HCT116 (cell line): ENCODE measurements at regions not wholly inside any gene's neighbourhood (a gene's known extent, or its start where the extent isn't known, plus 50 kb on each side); places are given as distances from the start of the nearest gene placed in this dataset.

Experiments
- ATAC-seq: fragments of 200-7000 bp; cut with Tn5 transposase; 2 replicates; pipeline ENCODE4 v1.9.1; 2020; ENCODE audit warnings: mild to moderate bottlenecking, moderate library complexity
- BruUV-seq: library from RNA; stranded (reverse); fragments of 400-500 nt; replicated peaks from 2 replicates; lab custom pipeline; 2021; lab: Mats Ljungman, UMichigan
- CTCF ChIA-PET: fragments of 300-600 bp; sonication (Branson Sonifier 250); formaldehyde crosslinking; loops from one replicate; lab custom pipeline; 2021; ENCODE audit warnings: antibody characterized with exemption; lab: Charles Lee
- POLR2A ChIA-PET: fragments of 300-600, 350-600 bp; sonication (Branson Sonifier 250); formaldehyde crosslinking; loops from one replicate; lab custom pipeline; 2021; ENCODE audit warnings: antibody characterized with exemption; lab: Charles Lee
- RAD21 ChIA-PET, 2 experiments: fragments of 300-600 bp; sonication (Branson Sonifier 250); formaldehyde crosslinking; loops; one replicate each; lab custom pipeline; 2023; ENCODE audit warnings: low total read pairs in 2 of 2; ENCODE audit not compliant: uncharacterized antibody in 2 of 2, unreplicated experiment in 2 of 2, low non-redundant PET in 1 of 2; lab: Charles Lee
- DNase-seq: peaks from one replicate; pipeline ENCODE4 v3.0.0-alpha.2; 2010; ENCODE audit warnings: low read depth, low spot score
- H2AFZ ChIP-seq: fragments of 200-600 bp; shearing (Covaris generic), sonication (generic); 2 replicates; pipeline ENCODE4 v1.6.1; 2017; ENCODE audit warnings: low read depth, mixed run types, mixed read lengths, antibody characterized with exemption, low read length; ENCODE audit not compliant: poor library complexity, severe bottlenecking
- H3K27ac ChIP-seq: 2 replicates; pipeline ENCODE4 v1.5.1; 2012; ENCODE audit warnings: low read depth, low read length
- H3K27me3 ChIP-seq: fragments of 200-600 bp; sonication (generic); 2 replicates; pipeline ENCODE4 v1.6.1; 2016; ENCODE audit warnings: mixed run types, low read length, mixed read lengths; ENCODE audit not compliant: insufficient read depth
- H3K36me3 ChIP-seq, 2 experiments: fragments of 200-500 bp in 1 of 2; fragments of 200-600 bp in 1 of 2; sonication (Bioruptor generic) in 1 of 2; sonication (generic) in 1 of 2; 2 replicates each; pipeline versions ENCODE4 v1.5.1 to v1.6.1; 2014 to 2016; ENCODE audit warnings: low read length in 2 of 2, inconsistent platforms in 1 of 2, mixed read lengths in 1 of 2, mixed run types in 1 of 2; ENCODE audit not compliant: insufficient read depth in 2 of 2, control insufficient read depth in 1 of 2
- H3K4me1 ChIP-seq, 2 experiments: fragments of 200-600 bp in 1 of 2; sonication (generic) in 1 of 2; 2 replicates each; pipeline versions ENCODE4 v1.5.1 to v1.6.1; 2012 to 2017; ENCODE audit warnings: low read length in 2 of 2, inconsistent platforms in 1 of 2, mild to moderate bottlenecking in 1 of 2, mixed read lengths in 1 of 2, mixed run types in 1 of 2, moderate library complexity in 1 of 2; ENCODE audit not compliant: insufficient read depth in 2 of 2, control insufficient read depth in 1 of 2
- H3K4me2 ChIP-seq: fragments of 200-600 bp; sonication (generic); 2 replicates; pipeline ENCODE4 v1.6.1; 2017; ENCODE audit warnings: mixed run types, low read length, mixed read lengths
- H3K4me3 ChIP-seq, 2 experiments: fragments of 200-600 bp in 1 of 2; sonication (generic) in 1 of 2; replicated peaks in 1 of 2; 2 replicates each; pipeline ENCODE4 v1.5.1; 2011 to 2016; ENCODE audit warnings: low read length in 2 of 2, control low read depth in 1 of 2, low read depth in 1 of 2, mild to moderate bottlenecking in 1 of 2, mixed read lengths in 1 of 2, mixed run types in 1 of 2
- H3K79me2 ChIP-seq: fragments of 200-600 bp; sonication (generic); 2 replicates; pipeline ENCODE4 v1.6.1; 2017; ENCODE audit warnings: mild to moderate bottlenecking, mixed run types, low read length, moderate library complexity, mixed read lengths; ENCODE audit not compliant: insufficient read depth
- H3K9ac ChIP-seq: fragments of 200-600 bp; sonication (generic); 2 replicates; pipeline ENCODE4 v1.6.1; 2016; ENCODE audit warnings: low read length, mixed read lengths
- H3K9me2 ChIP-seq: fragments of 200-600 bp; sonication (generic), shearing (Covaris generic); 2 replicates; pipeline ENCODE4 v1.6.1; 2017; ENCODE audit warnings: mixed run types, mild to moderate bottlenecking, moderate library complexity; ENCODE audit not compliant: insufficient read depth
- H3K9me3 ChIP-seq, 2 experiments: fragments of 200-500 bp in 1 of 2; fragments of 200-600 bp in 1 of 2; sonication (Bioruptor generic) in 1 of 2; sonication (generic) in 1 of 2; 2 replicates each; pipeline ENCODE4 v1.6.1; 2014 to 2017; ENCODE audit warnings: low read length in 2 of 2, mixed read lengths in 2 of 2, inconsistent platforms in 1 of 2, low read depth in 1 of 2, mild to moderate bottlenecking in 1 of 2, mixed run types in 1 of 2, moderate library complexity in 1 of 2; ENCODE audit not compliant: control insufficient read depth in 1 of 2, insufficient read depth in 1 of 2
- H4K20me1 ChIP-seq: fragments of 200-600 bp; sonication (generic), shearing (Covaris generic); 2 replicates; pipeline ENCODE4 v1.6.1; 2017; ENCODE audit warnings: mixed run types, mild to moderate bottlenecking, moderate library complexity; ENCODE audit not compliant: insufficient read depth
- CBX3 ChIP-seq: IDR thresholded peaks from 2 replicates; pipeline ENCODE4 v1.6.1; 2012; ENCODE audit warnings: low read depth
- CTCF ChIP-seq, 3 experiments: fragments of 200-600 bp in 1 of 3; sonication (generic) in 1 of 3; IDR thresholded peaks in 2 of 3; conservative IDR thresholded peaks in 1 of 3; 2 replicates each; pipeline ENCODE4 v1.5.1; 2012 to 2017; ENCODE audit warnings: low read depth in 2 of 3, low read length in 2 of 3, antibody characterized with exemption in 1 of 3, borderline replicate concordance in 1 of 3, control low read depth in 1 of 3, mild to moderate bottlenecking in 1 of 3, mixed read lengths in 1 of 3, mixed run types in 1 of 3, moderate library complexity in 1 of 3; ENCODE audit not compliant: insufficient read depth in 1 of 3
- ELF1 ChIP-seq: IDR thresholded peaks from 2 replicates; pipeline ENCODE4 v1.6.1; 2012; ENCODE audit warnings: low read depth, borderline replicate concordance
- EZH2phosphoT487 ChIP-seq: fragments of 200-600 bp; IDR thresholded peaks from 2 replicates; pipeline ENCODE4 v1.6.1; 2018; ENCODE audit warnings: antibody characterized with exemption, borderline replicate concordance
- FOSL1 ChIP-seq: IDR thresholded peaks from 2 replicates; pipeline ENCODE4 v1.6.1; 2012; ENCODE audit warnings: low read depth
- JUND ChIP-seq: IDR thresholded peaks from 2 replicates; pipeline ENCODE4 v1.6.1; 2012
- POLR2A ChIP-seq: IDR thresholded peaks from 2 replicates; pipeline ENCODE4 v1.7.0; 2011; ENCODE audit warnings: borderline replicate concordance; ENCODE audit not compliant: insufficient read depth, insufficient read length; ENCODE audit errors: extremely low read depth
- POLR2AphosphoS5 ChIP-seq: IDR thresholded peaks from 2 replicates; pipeline ENCODE4 v1.6.1; 2011; ENCODE audit warnings: mild to moderate bottlenecking, low read depth, low read length, moderate library complexity
- RAD21 ChIP-seq: IDR thresholded peaks from 2 replicates; pipeline ENCODE4 v1.6.1; 2012; ENCODE audit warnings: low read depth, mild to moderate bottlenecking
- REST ChIP-seq: IDR thresholded peaks from 2 replicates; pipeline ENCODE4 v1.6.1; 2012; ENCODE audit warnings: low read depth
- SIN3A ChIP-seq: IDR thresholded peaks from 2 replicates; pipeline ENCODE4 v1.6.1; 2012; ENCODE audit warnings: low read depth
- SRF ChIP-seq: IDR thresholded peaks from 2 replicates; pipeline ENCODE4 v1.6.1; 2012; ENCODE audit warnings: low read depth
- YY1 ChIP-seq: IDR thresholded peaks from 2 replicates; pipeline ENCODE4 v1.6.1; 2011; ENCODE audit warnings: low read length, low read depth, moderate library complexity, mild to moderate bottlenecking; ENCODE audit not compliant: insufficient replicate concordance; ENCODE audit errors: extremely low read depth
- ZBTB33 ChIP-seq: IDR thresholded peaks from 2 replicates; pipeline ENCODE4 v1.6.1; 2011; ENCODE audit warnings: mild to moderate bottlenecking, low read length, moderate library complexity; ENCODE audit not compliant: insufficient replicate concordance; ENCODE audit errors: extremely low read depth
- ZNF274 ChIP-seq: fragments of 200-500 bp; sonication (Bioruptor generic); IDR thresholded peaks from 2 replicates; pipeline ENCODE4 v1.6.1; 2014; ENCODE audit warnings: mild to moderate bottlenecking, low read depth, low read length, inconsistent platforms
- intact Hi-C: fragments of 100-400 bp; cut with micrococcal nuclease; formaldehyde crosslinking; loops from 2 replicates; pipeline ENCODE4 v1.10.0; 2022
- TF ChIP-seq, protein P1 (sequence below): IDR thresholded peaks from 2 replicates; pipeline ENCODE4 v1.6.1; 2012

DNA sequence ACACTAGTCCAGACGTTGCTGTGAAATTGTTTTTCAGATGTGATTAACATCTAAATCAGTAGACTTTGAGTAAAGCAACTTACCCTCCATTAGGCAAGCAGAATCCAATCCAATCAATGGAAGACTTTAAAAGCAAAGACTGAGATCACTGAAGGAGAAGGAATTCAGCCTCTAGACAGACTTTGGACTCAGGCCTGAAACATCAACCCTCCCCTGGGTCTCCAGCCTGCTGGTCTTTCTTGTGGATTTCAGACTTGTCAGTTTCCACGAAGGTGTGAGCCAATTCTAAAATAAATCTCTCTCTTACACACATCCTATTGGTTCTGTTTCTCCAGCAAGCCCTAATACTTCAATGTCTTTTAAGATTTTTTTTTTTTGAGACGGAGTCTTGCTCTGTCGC, 50.0 kb upstream of the EDAR start:
- ChIA-PET CTCF (no interaction called here), RAD21 (no interaction called here), POLR2A (no interaction called here)
- H3K9me3 ChIP-seq, result no peaks in the 10 kb centered on the region
- no peak overlapping the region for H3K9ac ChIP-seq
- no peak overlapping the region for H3K4me3 ChIP-seq
- intact Hi-C loops, result no loop called here
- H3K36me3 ChIP-seq, result no peaks in the 10 kb centered on the region
- ATAC-seq, result no peak
- H3K9me2 ChIP-seq, result no peaks in the 10 kb centered on the region
- H3K4me1 ChIP-seq, result no peaks in the 10 kb centered on the region
- DNase-seq, result no peak
- H3K27me3 ChIP-seq, result no peaks in the 10 kb centered on the region
- H2AFZ ChIP-seq, result no peak overlapping the region
- no peaks in the 10 kb centered on the region for H3K79me2 ChIP-seq
- H3K27ac ChIP-seq, result no peak overlapping the region
- TF ChIP-seq ZBTB33 (no peak), POLR2A (no peak), ZNF274 (no peak), ELF1 (no peak), YY1 (no peak), CBX3 (no peak), RAD21 (no peak), JUND (no peak), POLR2AphosphoS5 (no peak), SIN3A (no peak), CTCF (IDR thresholded peaks at IDR 0.05 in 2 of 3, conservative IDR thresholded peaks at IDR 0.05 in 1 of 3; ENCODE audit: borderline replicate concordance in 1 of 3, insufficient read depth in 1 of 3, low read depth in 2 of 3, low read length in 2 of 3) (no peak), REST (no peak), EZH2phosphoT487 (no peak), SRF (no peak), FOSL1 (no peak)
- TF ChIP-seq, protein P1, sequence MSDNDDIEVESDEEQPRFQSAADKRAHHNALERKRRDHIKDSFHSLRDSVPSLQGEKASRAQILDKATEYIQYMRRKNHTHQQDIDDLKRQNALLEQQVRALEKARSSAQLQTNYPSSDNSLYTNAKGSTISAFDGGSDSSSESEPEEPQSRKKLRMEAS, result no peak
- TF ChIP-seq, all 23 proteins: peak for 0
- BruUV-seq, result no TSS peak
- H3K4me2 ChIP-seq, result no peak overlapping the region
- no peaks in the 10 kb centered on the region for H4K20me1 ChIP-seq
